Right ventricle myocardium superior (tissue), 1 donor: ENCODE measurements at regions not wholly inside any gene's neighbourhood (a gene's known extent, or its start where the extent isn't known, plus 50 kb on each side); places are given as distances from the start of the nearest gene placed in this dataset.

Experiments used
- ATAC-seq: fragments of 200-7000 bp; cut with Tn5 transposase; one replicate; pipeline ENCODE4 v1.9.1; 2020; ENCODE audit warnings: mild to moderate bottlenecking; ENCODE audit not compliant: poor library complexity
- DNase-seq: peaks from one replicate; pipeline ENCODE4 v3.0.0-alpha.2; 2020
- intact Hi-C: fragments of 100-400 bp; cut with DNase I; formaldehyde crosslinking; loops from one replicate; pipeline ENCODE4 v1.11.2; 2022
- donor health status: DM: no; HTN: yes; CAD: no; lungs with severe emphysema.

DNA sequence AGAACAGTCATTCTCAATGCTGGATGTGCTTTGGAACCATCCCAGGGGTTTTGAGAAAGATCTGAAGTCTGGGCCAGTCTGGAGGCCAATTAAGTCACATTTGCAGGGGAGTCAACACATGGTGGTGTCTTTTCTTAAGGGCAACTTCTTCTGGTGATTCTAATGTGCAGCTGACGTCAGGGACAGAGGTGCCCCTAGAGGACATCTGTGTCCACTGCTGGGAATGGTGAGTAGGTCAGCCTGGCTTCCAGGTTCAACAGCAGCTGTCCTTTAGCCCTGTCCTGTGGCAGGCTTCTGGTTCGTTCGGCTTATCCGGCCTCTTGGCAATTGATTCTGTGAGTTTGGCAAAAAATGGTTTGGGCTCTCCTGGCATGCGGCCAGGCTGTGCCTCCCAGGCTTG lies 269.7 kb upstream of the HABP2 start:
- ATAC-seq = no peak
- DNase-seq = no peak
- intact Hi-C loops = no loop called here

DNA sequence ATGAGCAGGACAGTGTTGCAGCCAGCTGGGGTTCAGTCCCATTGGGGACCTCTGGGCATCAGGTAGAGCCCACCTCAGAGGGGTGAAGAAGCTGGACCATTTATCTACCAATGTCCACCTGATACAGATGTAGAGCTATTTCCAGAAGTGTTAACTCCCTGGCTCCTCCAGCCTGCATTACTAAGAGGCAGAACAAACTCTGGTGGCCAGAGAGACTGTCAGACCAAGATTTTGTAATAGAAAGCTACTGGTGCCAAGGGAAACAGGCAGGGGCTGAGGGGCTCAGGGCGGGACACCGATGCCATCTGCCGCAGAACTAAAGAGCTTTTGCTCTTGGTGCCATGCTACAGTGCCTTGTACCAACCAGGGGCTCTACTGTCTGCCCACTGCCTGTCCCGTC lies 268.2 kb upstream of the HABP2 start:
- ATAC-seq = no peak
- no peak for DNase-seq
- intact Hi-C loops = no loop called here

DNA sequence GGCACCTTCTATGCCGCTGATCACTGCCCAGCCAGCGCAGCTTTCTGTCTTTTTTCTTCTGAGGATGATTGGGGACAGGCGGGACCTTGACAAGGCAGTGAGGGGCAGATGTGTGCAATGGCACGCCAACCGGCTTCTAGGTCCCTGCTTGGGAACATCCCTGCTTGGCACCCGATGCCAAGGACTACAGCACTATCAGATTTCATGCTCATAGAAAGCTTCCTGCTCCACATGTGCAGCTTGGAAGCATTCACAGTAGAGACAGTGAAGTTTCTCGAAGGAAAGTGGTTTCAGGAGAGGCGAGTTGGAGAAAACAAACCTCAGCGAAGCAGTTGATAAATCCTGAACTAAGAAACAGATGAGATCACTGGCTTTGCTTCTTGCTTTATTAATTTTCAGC lies 267.5 kb upstream of the HABP2 start:
- no peak for DNase-seq
- ATAC-seq = no peak
- intact Hi-C loops = no loop called here

DNA sequence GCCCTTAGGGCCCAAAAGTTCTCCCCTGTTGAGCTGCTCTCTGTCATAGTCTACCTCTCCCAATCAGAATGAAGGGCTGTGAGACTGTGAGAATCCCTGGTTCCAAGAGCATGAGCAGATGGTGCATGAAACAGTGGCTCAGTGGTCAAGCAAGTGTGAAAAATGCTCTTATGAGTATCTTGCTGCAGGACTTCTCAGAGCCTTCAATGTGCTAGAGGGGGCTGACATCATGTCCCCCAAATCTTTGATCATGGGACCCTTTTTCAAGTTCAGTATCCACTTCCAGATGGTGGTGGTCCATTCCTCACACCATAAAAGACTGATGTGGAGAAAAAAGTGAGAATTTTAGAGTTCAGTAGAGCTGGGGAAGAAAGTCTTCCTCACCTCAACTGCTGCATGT lies 265.3 kb upstream of the HABP2 start:
- DNase-seq (no peak), ATAC-seq (no peak)
- intact Hi-C loops = no loop called here

DNA sequence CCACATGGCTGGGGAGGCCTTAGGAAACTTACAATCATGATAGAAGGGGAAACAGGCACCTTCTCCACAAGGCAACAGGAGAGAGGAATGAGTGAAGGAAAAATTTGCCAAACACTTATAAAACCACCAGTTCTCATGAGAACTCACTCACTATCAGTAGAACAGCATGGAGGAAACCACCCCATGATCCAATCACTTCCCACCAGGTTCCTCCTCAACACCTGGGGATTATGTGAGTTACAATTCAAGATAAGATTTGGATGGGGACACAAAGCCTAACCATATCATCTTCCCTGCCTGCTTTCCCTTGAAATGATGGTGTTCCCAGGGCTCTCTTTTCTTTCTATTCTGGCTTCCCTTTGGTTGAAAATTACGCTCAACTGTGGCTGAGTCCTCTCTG lies 262.7 kb upstream of the HABP2 start:
- no peak for DNase-seq
- intact Hi-C loops = no loop called here
- no peak for ATAC-seq

DNA sequence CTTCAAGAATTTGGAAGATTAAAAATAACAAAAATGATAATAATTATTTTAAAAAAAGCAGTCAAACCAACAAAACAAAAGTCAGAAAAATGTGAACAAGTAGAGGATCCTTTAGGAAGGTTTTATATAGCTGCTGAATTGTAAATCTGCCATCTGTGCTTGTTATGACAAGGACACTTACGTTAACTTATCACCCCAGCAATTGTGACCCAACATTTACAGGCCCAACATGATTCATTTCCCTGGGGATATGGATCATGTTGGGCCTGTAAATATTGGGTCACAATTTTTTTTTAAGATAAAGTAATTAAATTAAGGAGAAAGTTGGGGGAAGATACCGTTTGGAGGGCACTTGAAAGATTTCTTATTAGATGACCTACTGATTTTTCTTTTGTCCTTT lies 261.4 kb upstream of the HABP2 start:
- DNase-seq = no peak
- ATAC-seq = no peak
- intact Hi-C loops = no loop called here

DNA sequence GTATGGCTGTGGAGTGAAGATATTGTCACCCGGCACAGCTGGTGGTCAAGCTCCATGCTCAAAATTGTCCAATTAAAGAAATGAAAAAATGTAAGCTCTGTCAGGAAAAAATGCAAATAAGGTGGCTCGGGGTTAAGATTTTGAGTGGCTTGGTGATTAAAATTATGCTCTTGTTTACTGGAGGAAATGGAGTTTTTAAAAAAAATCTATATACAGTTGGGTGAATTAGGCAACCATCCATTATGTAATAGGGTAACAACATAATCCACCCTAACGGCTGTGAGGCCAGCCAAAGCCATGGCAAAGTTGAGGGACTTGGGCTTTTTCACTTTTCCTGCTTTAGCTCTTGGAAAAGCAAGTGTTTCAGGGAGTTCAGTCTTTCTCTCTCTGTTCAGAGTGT lies 260.8 kb upstream of the HABP2 start:
- no peak for ATAC-seq
- intact Hi-C loops = no loop called here
- no peak for DNase-seq

DNA sequence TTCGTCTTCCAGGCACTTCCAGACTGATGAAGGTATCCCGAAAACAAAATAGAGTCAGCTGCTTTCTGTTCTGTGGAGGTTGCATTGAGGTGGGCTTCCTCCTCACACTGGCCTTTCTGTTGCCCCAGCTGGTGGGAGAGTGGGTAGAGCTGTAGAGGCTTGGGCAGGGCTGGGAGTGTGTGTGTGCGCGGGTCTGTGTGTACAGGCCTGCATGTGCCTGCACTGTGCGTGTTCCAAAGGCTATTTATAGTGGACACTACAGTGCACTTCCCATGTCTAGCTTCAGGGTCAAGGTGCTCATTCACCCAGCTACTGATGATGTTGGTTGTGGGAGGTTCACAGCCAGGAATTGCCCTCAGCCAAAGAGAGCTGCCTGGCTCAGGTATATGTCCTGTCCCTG lies 260.1 kb upstream of the HABP2 start:
- no peak for ATAC-seq
- intact Hi-C loops = no loop called here
- no peak for DNase-seq

DNA sequence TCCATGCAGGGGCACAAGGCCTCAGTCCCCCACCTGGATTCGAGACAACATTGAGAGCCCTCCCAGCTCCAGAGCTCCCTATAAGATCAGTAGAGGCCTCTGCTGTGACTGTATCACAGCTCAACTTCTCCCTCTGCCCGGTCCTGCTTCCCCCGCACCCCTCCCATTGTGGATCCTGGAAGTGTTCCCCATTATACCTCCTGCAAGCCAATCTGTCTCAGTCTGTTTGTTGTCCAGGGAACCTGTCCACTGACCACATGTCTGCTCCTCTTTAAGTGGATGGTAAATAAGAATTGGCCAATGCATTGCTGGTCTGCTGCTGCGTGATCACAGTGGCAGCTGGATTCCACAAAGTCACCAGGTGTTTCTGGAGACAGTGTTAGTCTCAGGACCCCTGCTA lies 259.7 kb upstream of the HABP2 start:
- DNase-seq = no peak
- intact Hi-C loops = no loop called here
- ATAC-seq = no peak

DNA sequence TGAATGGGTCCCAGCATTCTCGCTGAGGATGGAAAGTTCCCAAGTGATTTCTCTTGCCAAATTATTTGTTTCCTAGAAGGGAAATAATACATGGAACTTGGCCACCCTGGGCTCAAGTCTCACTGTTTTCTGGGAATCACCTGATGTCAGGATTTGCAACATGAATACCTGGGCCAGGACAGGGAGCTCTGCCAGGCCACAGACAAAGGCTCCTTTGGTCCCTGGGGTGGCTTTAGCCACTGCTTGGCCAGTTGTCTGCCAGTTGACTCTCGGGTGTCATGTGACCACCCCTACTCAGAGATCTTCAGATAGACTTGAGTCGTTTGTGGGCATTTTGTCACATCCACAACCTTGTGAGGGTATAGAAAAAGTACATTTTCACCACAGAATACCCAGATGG lies 258.0 kb upstream of the HABP2 start:
- ATAC-seq (no peak), DNase-seq (no peak)
- intact Hi-C loops = no loop called here

DNA sequence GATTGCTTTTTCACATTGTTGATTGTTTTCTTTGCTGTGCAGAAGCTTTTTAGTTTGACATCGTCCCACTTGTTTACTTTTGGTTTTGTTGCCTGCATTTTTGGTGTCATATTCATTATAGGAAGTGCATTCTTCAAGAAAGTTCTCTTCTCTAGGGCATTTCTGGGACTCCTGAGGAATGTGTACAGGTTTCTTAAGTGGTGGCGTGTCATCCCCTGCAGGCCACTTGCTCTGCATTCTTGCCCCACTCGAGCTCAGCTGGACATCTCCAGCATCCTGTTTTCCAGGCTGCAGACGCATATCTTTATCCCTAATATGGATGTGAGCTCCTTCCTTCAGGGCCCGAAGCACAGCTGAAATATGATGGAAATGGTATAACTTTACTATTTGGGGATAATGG lies 255.6 kb upstream of the HABP2 start:
- intact Hi-C loops = no loop called here
- ATAC-seq = no peak
- DNase-seq = no peak

DNA sequence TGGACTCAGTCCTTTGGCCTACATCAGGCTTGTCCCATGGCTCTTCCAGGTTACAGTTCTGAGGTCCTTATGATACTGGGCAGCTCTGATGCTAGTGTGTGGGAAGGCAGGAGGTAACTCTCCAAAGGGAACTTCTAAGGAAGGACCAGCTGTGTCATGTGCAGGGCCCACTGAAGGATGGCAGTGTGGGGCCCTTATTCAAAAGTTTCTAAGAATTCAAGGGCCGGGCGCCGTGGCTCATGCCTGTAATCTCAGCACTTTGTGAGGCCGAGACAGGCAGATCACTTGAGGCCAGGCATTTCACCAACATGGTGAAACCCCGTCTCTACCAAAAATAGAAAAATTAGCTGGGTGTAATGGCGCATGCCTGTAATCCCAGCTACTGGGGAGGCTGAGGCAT lies 254.2 kb upstream of the HABP2 start:
- intact Hi-C loops = no loop called here
- DNase-seq = no peak
- no peak for ATAC-seq

DNA sequence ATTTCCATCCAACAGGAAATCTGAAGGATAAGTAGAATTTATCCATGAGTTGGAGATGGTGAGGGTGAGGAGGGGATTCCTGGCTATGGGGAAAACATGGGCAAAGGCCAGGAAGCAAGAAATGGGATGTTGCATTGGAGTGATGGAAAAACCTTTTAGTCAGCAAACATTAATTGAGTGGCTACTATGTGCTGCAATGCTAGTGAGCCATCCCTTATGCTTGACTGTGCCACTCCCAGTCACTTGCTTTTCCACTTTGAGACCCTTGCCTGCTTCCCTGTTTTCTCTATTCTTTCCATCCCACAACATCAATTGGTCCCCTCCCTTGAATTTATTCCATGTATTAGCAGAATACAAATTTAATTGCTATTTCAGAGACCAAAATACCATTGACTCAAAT lies 252.7 kb upstream of the HABP2 start:
- DNase-seq = no peak
- intact Hi-C loops = no loop called here
- ATAC-seq = no peak

DNA sequence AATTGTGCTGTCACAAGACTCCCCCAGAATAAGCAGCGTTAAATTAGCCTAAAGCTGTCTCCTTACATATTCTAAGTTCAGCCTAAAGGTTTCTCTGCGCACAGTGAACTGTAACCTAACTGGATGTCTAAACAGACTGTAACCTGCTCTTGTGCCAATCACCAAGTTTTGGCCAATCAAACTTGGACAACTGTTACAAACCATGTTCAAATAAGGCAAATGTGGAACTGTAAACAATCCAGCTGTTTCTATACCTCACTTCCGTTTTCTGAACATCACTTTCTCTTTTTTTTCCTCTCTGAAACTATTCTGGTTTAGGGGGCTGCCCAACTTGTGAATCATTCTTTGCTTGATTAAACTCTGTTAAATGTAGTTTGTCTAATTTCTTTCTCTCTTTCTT lies 252.2 kb upstream of the HABP2 start:
- ATAC-seq = no peak
- no peak for DNase-seq
- intact Hi-C loops = no loop called here

DNA sequence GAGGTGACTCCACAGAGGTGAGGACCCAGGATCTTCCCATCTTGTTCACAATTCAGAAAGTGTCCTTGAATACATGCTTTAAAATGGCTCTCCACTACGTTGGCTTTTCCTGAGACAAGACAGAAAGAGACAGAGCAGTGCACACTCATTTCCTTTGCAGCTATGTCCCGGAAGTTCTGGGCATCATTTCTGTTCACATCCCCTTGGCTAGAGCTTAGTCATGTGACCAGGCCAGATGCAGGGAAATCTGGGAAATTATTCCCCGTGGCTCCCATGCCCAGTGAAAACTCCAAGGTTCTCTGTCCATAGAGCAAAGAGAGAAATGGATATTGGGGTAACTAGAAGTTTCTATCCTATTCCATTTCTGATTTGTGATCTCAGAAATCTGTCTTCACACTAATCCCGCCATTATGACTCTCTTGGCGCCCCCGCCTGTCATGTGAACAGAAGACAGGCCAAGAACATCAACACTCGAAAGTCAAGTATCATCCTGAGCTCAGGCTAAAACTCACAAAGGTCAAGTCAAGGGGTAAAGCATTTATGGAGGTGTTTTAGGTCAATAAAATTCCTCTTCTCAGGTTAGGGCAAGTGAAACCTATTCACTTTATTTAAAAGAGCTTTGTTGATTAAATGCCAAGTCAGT lies 251.4 kb upstream of the HABP2 start:
- intact Hi-C loops = no loop called here
- DNase-seq = no peak
- no peak for ATAC-seq

DNA sequence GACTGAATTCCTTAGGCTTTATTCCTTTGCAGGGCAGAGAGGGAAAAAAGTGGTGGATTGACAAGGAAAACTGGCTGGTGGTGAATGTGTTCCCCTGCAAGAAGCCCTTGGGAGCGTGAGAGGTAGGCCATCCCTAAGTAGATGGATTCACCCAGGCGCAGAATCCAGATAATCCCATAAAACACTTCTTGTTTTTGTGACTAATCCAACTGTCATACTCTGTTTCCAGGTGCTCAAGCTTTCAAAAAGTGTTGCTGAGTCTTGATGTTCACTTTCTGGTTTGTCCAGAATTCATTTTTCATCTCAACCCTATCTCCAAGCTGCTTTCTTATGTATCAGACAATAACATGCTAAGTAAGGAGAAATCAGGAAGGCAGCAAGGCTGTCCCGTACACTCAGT lies 250.8 kb upstream of the HABP2 start:
- DNase-seq (no peak), ATAC-seq (no peak)
- intact Hi-C loops = no loop called here

DNA sequence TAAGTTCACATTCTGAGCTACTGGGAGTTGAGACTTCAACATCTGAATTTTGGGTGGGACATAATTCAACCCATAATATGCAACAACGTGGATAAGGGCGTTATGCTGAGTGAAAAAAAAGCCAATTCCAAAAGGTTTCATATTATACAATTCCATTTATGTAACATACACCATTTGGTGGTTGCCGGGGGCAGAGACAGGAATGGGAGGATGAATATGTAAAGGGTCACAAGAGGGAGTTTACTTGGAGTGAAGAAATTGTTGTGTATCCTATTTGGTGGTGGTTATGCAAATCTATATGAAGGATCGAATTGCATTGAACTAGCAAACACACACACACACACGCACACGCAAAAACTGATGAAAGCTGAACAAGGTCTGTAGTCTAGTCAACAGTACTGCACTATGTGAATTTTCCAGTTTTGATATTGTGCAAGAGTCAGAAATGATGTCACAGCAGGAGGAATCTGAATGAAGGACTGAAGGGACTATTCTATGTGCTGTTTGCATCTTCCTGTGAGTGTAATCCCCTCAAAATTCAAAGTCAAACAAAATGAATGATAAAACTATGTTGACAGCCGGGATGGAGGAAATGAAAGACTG lies 249.2 kb upstream of the HABP2 start:
- no peak for DNase-seq
- intact Hi-C loops = no loop called here
- ATAC-seq = no peak

DNA sequence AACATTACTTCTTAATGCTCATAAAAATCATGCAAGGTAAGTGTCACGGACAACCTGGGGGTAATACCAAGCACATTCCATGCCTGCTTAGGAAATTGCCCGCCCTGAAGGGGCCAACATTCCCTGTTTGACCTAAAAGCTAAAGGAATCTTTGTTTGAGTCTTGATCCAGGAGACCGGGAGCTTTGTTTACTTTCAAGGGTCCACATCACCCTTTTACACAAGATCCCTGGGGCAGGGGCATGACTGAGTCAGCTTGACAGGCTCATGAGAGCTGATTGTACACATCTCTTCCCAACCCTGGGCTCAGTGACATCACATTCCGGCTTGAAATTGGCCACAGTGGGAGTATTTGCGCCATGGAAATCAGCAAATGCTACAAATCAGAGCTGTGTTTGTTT lies 248.1 kb upstream of the HABP2 start:
- DNase-seq (no peak), ATAC-seq (no peak)
- intact Hi-C loops = no loop called here

DNA sequence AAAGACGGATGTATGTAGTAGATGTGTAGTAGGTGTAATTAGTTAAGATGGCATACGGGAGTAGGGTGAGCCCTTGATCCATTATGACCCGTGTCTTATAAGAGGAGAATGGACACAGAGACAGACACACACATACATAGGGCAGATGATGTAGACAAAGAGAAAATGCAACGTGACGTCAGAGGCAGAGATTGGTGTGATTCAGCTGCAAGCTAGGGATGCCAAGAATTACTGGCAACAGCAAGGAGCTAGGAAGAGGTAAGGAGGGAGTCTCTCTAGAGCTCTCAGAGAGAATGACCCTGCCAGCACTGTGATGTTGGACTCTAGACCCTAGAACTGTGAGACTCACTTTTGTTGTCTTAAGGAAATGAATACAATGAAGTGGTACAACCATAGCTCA lies 247.0 kb upstream of the HABP2 start:
- ATAC-seq (no peak), DNase-seq (no peak)
- intact Hi-C loops = no loop called here

DNA sequence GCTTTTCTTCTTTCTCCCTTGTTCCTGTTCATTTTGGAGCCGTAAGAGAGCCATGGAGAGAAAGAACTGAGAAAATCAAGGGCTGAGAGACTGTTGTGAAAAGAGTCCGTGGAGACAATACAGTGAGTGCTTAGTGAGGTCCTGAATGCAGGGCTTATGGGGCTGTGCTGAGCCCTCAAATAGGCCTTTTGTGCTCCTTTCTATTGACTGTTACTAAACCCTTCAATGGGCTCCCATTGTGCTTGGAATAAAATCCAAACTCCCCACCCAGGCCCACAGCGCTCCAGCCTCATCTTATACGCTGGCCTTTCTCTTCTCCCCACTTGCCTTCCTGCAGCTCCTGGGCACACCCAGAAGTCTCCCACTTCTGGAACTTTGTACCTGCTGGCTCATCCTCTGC lies 243.1 kb upstream of the HABP2 start:
- intact Hi-C loops = no loop called here
- ATAC-seq (no peak), DNase-seq (no peak)

DNA sequence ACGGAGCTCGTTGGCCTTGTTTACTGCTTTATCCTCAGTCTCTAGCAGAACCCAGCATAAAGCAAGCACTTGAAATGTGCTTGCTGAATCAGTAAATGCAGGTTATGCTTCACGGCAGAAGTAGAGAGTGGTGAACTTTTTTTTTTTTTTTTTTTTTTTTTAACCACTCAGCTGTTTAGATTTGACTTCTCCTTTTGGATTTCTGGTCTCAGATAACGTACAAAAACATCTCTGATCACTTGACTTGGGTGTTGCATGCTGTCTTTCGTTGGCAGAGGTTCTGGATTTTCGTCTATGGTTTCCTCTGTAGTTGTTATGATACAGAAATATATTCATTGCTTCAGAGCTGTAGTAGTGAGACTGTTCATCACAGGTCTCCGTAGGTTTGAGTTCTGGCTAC lies 242.5 kb upstream of the HABP2 start:
- DNase-seq (no peak), ATAC-seq (no peak)
- intact Hi-C loops = no loop called here
